Activated CD4-positive, alpha-beta T cell treated with anti-CD3 and anti-CD28 coated beads for 48 hours (primary cell): ENCODE measurements at regions not wholly inside any gene's neighbourhood (a gene's known extent, or its start where the extent isn't known, plus 50 kb on each side); places are given as distances from the start of the nearest gene placed in this dataset.

Experiments used
- DNase-seq: peaks from one replicate; pipeline ENCODE4 v3.0.0-alpha.2; 2020

- DNase-seq, result no peak
Observed at GRCh38 chr2:11018651-11019185, 107.0 kb downstream of the KCNF1 start.

GRCh38 chr2:11019614-11020013, 107.9 kb downstream of the KCNF1 start:
- DNase-seq, result no peak

GRCh38 chr2:11022064-11022463, 110.3 kb downstream of the KCNF1 start:
- peak; percentile 6 for DNase-seq

- DNase-seq, result no peak
Observed at GRCh38 chr2:11022591-11023273, 111.0 kb downstream of the KCNF1 start.

GRCh38 chr2:11023326-11024258, 111.9 kb downstream of the KCNF1 start:
- no peak for DNase-seq

GRCh38 chr2:11024259-11024645, 112.5 kb downstream of the KCNF1 start:
- DNase-seq, result no peak

GRCh38 chr2:11024687-11025086, 113.0 kb downstream of the KCNF1 start:
- no peak for DNase-seq

GRCh38 chr2:11026286-11026921, 114.7 kb downstream of the KCNF1 start:
- DNase-seq, result no peak

GRCh38 chr2:11027195-11027594, 115.5 kb downstream of the KCNF1 start:
- no peak for DNase-seq

- DNase-seq, result no peak
Observed at GRCh38 chr2:11028407-11028916, 116.7 kb downstream of the KCNF1 start.

- DNase-seq, result no peak
Observed at GRCh38 chr2:11029136-11029535, 117.4 kb downstream of the KCNF1 start.

- no peak for DNase-seq
Observed at GRCh38 chr2:11030036-11030435, 118.3 kb downstream of the KCNF1 start.

- no peak for DNase-seq
Observed at GRCh38 chr2:11030909-11031308, 119.2 kb downstream of the KCNF1 start.

GRCh38 chr2:11031876-11032275, 120.1 kb downstream of the KCNF1 start:
- no peak for DNase-seq

GRCh38 chr2:11032396-11032795, 120.7 kb downstream of the KCNF1 start:
- no peak for DNase-seq

GRCh38 chr2:11033114-11033513, 121.4 kb downstream of the KCNF1 start:
- DNase-seq, result no peak

GRCh38 chr2:11038641-11039040, 116.6 kb upstream of the SLC66A3 start:
- DNase-seq, result no peak

- no peak for DNase-seq
Observed at GRCh38 chr2:11040992-11041391, 114.3 kb upstream of the SLC66A3 start.

- no peak for DNase-seq
Observed at GRCh38 chr2:11042841-11043240, 112.4 kb upstream of the SLC66A3 start.

- no peak for DNase-seq
Observed at GRCh38 chr2:11043245-11043644, 112.0 kb upstream of the SLC66A3 start.

GRCh38 chr2:11044201-11044600, 111.1 kb upstream of the SLC66A3 start:
- DNase-seq, result no peak

GRCh38 chr2:11045294-11045693, 110.0 kb upstream of the SLC66A3 start:
- DNase-seq, result no peak

GRCh38 chr2:11048335-11049008, 106.8 kb upstream of the SLC66A3 start:
- no peak for DNase-seq
